Urinary bladder (tissue), 3 donors: ENCODE measurements at regions not wholly inside any gene's neighbourhood (a gene's known extent, or its start where the extent isn't known, plus 50 kb on each side); places are given as distances from the start of the nearest gene placed in this dataset.
"Not testable (repeated sequence)": the region's sequence is repeated elsewhere in the genome, so short reads cannot be mapped to it uniquely, and the experiment has no call there.

ENCODE experiments used
- DNase-seq: peaks from one replicate; pipeline ENCODE4 v3.0.0-alpha.2; 2015; ENCODE audit errors: extremely low spot score
- H3K27ac ChIP-seq: one replicate; pipeline ENCODE4 v1.5.1; 2013; ENCODE audit warnings: low read depth, mild to moderate bottlenecking, moderate library complexity
- H3K36me3 ChIP-seq: one replicate; pipeline ENCODE4 v1.6.1; 2013; ENCODE audit warnings: mild to moderate bottlenecking, moderate library complexity; ENCODE audit not compliant: insufficient read depth
- H3K4me1 ChIP-seq: one replicate; pipeline ENCODE4 v1.6.1; 2013; ENCODE audit warnings: mild to moderate bottlenecking, moderate library complexity; ENCODE audit not compliant: insufficient read depth
- H3K4me3 ChIP-seq: one replicate; pipeline ENCODE4 v1.5.1; 2013; ENCODE audit warnings: low read depth, low read length
- WGBS: extraction: QIAGEN DNeasy Blood & Tissue Kit; methylation state at CpG from one replicate; pipeline ENCODE4 v1.1.7; 2013; 5-methylcytosine and 5-hydroxymethylcytosine counted together
- donor health status: healthy with polysubstance abuse.
- donor health status: healthy.

- DNase-seq, result no peak
- WGBS, result 84% methylated on average over 2 of the region's 2 CpGs
- Histone ChIP-seq H3K4me1 (no peaks in the 10 kb centered on the region), H3K36me3 (no peaks in the 10 kb centered on the region), H3K27ac (no peak overlapping the region), H3K4me3 (no peak overlapping the region)
Measured at GRCh38 chr1:194067772-194068171, 881.4 kb upstream of the B3GALT2 start.

GRCh38 chr1:194062962-194063361 is 876.5 kb upstream of the B3GALT2 start:
- no peak for DNase-seq
- WGBS, result 86% methylated on average over 2 of the region's 2 CpGs
- H3K36me3 ChIP-seq, result no peaks in the 10 kb centered on the region
- no peaks in the 10 kb centered on the region for H3K4me1 ChIP-seq
- no peak overlapping the region for H3K4me3 ChIP-seq
- H3K27ac ChIP-seq, result no peak overlapping the region

DNA sequence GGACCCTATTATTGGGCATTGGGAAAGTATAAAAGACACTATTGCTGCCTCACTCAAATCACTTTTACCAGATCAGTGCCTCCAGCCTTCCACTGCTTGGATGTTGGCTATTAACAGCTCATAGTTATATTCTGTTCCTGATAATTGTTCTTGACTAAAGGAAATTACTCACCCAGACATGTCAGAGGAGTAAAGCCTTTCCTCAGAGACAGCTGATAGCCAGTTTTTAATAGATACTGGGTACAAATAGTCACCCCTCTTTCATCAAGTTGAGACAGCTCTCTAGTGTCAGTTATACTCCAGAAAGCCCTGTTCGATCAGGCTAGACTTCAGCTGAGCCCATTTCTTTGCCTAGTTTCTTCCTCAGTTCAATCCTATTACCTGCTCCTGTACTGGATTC is 876.1 kb upstream of the B3GALT2 start:
- no peaks in the 10 kb centered on the region for H3K4me1 ChIP-seq
- WGBS, result 90% methylated on average over 1 of the region's 1 CpG
- H3K4me3 ChIP-seq, result no peak overlapping the region
- DNase-seq, result no peak
- no peak overlapping the region for H3K27ac ChIP-seq
- H3K36me3 ChIP-seq, result no peaks in the 10 kb centered on the region

- Histone ChIP-seq H3K36me3 (no peaks in the 10 kb centered on the region), H3K4me3 (no peak overlapping the region), H3K4me1 (no peaks in the 10 kb centered on the region), H3K27ac (no peak overlapping the region)
- no peak for DNase-seq
- WGBS, result 86% methylated on average over 4 of the region's 4 CpGs
Measured at GRCh38 chr1:194060481-194060880, 874.1 kb upstream of the B3GALT2 start.

DNA sequence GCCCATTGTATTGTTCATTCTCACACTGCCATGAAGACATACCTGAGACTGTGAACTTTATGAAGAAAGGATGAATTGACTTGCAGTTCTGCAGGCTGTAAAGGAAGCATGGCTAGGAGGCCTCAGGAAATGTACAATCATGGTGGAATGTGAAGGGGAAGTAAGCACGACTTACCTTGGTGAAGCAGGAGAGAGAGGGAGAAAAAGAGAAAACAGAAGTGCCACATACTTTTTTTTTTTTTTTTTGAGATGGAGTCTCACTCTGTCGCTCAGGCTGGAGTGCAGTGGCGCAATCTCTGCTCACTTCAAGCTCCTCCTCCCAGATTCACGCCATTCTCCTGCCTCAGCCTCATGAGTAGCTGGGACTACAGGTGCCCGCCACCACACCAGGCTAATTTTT is 871.9 kb upstream of the B3GALT2 start:
- DNase-seq, H3K27ac ChIP-seq, H3K36me3 ChIP-seq, H3K4me1 ChIP-seq, H3K4me3 ChIP-seq: not testable (repeated sequence)
- 96% methylated on average over 5 of the region's 5 CpGs for WGBS

DNA sequence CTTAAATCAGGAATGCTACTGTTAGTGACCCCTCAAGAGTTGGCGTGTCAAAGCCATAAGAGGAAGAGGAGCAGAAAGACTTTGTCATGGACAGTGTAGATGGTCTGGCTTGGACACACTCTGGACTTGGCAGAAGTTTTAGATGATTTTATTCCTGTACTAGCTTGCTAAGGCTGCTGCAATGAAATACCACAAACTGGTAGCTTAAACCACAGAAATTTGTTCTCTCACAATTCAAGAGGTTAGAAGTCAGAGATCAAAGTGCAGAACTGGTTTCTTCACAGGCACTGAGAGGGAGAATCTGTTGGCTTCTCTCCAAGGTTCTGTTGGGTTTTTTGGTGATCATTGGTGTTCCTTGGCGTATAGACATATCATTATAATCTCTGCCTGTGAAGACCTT is 869.8 kb upstream of the B3GALT2 start:
- DNase-seq, result no peak
- no peak overlapping the region for H3K4me3 ChIP-seq
- H3K36me3 ChIP-seq, result no peaks in the 10 kb centered on the region
- no peaks in the 10 kb centered on the region for H3K4me1 ChIP-seq
- H3K27ac ChIP-seq, result no peak overlapping the region
- WGBS, result 88% methylated on average over 2 of the region's 2 CpGs

DNA sequence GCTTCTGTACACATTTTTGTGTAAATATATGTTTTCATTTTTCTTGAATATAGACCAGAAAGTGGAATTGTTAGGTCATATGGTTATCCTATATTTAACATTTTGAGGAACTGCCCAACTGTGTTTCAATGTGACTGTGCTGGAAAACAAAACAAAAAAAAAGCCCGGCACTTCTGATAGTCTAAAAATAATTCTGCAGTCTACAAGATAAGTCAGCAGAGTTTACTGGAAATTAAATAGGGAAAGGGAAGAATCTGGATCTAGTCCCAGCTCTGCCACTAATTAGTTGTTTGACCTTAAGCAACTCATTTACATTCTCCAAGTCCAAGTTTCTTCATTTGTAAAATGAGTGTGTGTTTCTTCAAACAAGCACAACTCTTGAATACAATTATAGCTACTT is 869.1 kb upstream of the B3GALT2 start:
- Histone ChIP-seq H3K36me3 (no peaks in the 10 kb centered on the region), H3K4me1 (no peaks in the 10 kb centered on the region), H3K4me3 (no peak overlapping the region), H3K27ac (no peak overlapping the region)
- DNase-seq, result no peak
- 8% methylated on average over 1 of the region's 1 CpG for WGBS

DNA sequence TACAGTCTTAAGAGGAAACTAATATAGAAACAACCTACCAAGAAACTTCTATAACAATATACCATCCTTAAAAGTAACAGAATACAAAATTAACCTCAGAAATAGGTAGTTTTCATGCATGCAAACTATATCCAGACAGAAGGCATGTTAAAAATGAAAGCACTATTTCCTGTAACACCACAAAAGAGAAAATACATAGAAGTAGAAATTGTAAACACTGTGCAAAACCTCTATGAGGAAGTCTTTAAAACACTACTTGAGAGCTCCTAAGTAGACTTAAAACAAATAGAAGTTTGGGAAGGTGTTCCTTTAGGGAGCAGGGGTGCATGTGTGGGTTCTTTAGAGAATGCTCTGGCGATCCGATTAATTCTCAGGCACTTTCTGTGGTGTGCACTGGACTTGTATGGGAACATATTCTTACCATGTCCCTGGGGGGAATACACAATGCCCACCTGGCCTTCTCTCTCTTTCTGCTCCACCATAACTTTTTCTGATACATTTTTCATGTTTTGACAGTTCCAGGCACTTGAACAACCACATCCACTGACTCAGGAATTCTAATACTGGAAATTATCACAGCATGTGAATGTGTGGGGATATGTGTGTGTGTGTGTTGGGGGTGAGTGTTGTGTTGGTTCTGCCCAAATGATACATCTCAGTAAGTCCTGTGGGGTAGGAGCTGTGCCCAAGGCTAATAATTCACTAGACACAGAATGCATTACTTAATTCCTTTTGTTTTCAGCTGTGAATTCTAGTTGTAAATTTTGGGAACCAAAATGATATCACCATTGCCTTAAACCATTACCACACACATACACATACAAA is 866.3 kb upstream of the B3GALT2 start:
- Histone ChIP-seq H3K36me3 (no peaks in the 10 kb centered on the region), H3K27ac (no peak overlapping the region), H3K4me3 (no peak overlapping the region), H3K4me1 (no peaks in the 10 kb centered on the region)
- DNase-seq, result no peak
- 92% methylated on average over 2 of the region's 2 CpGs for whole genome bisulfite sequencing

DNA sequence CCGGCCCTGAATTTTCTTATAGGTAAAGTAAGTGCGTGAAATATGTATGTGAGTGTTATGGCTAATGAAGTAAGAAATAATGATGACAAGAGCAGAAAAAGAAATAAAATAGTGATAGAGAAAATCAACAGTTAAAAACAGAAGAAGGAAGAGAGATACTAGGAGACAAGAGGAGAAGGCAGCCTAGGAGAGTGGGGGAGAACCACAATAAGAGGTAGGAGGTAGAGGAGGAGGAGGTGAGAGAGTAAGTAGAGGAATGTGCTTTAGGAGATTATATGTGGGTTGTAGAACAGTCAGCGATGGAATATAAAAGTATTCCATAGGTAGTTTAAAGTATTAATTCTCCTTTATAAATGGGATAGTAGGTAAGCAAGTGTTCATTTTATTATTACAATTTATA is 861.5 kb upstream of the B3GALT2 start:
- WGBS, result 63% methylated on average over 3 of the region's 3 CpGs
- Histone ChIP-seq H3K36me3 (no peaks in the 10 kb centered on the region), H3K4me1 (no peaks in the 10 kb centered on the region), H3K4me3 (no peak overlapping the region), H3K27ac (no peak overlapping the region)
- no peak for DNase-seq

- no peaks in the 10 kb centered on the region for H3K36me3 ChIP-seq
- no peak overlapping the region for H3K4me3 ChIP-seq
- WGBS, result 76% methylated on average over 3 of the region's 3 CpGs
- no peak for DNase-seq
- no peak overlapping the region for H3K27ac ChIP-seq
- no peaks in the 10 kb centered on the region for H3K4me1 ChIP-seq
Measured at GRCh38 chr1:194047206-194047605, 860.8 kb upstream of the B3GALT2 start.

DNA sequence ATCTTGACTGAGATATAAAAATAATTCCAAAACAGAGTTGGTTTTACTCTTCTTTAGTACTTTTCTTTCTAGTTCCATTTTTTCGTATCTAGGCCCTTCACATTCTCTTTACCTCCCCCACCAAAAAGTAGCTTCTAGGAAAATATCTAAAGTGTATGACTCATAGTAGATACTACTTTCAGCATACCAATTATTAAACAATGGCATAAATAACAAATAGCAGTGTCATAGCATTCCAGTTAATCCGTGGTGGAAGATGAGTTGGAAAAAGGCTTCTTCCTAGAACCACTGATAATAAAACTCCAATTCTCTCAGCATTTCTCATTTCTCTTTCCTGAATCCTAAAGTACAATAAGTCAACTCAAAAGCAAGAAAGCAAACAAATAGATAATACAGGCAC is 859.0 kb upstream of the B3GALT2 start:
- Histone ChIP-seq H3K27ac (no peak overlapping the region), H3K4me3 (no peak overlapping the region), H3K36me3 (no peaks in the 10 kb centered on the region), H3K4me1 (no peaks in the 10 kb centered on the region)
- no peak for DNase-seq
- WGBS, result 64% methylated on average over 2 of the region's 2 CpGs

DNA sequence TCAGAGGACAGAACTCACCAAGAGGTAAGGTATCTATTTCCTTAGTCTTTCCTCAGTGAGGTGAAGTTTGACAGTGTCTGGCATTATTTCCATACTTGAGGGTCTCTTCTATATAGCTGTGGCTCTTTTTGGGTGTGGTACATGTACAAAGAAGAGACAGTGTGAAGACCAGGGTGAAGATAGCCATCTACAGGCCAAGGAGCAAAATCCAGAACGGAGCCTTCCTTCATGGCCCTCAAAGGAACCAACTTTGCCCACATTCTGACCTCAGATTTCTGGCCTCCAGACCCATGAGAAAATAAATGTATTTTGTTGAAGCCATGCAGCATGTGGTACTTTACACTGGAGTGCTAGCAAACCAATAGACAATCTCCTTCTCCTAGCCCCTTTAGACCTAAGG is 858.5 kb upstream of the B3GALT2 start:
- H3K4me1 ChIP-seq, result no peaks in the 10 kb centered on the region
- 97% methylated on average over 1 of the region's 1 CpG for WGBS

GRCh38 chr1:194043984-194044755 is 857.8 kb upstream of the B3GALT2 start:
- WGBS, result 76% methylated on average over 5 of the region's 5 CpGs
- no peak overlapping the region for H3K4me3 ChIP-seq
- no peaks in the 10 kb centered on the region for H3K4me1 ChIP-seq
- no peak for DNase-seq
- no peak overlapping the region for H3K27ac ChIP-seq
- no peaks in the 10 kb centered on the region for H3K36me3 ChIP-seq

More for the DNA sequence above, 858.5 kb upstream of the B3GALT2 start:
- DNase-seq, result no peak
- no peak overlapping the region for H3K27ac ChIP-seq
- no peak overlapping the region for H3K4me3 ChIP-seq
- no peaks in the 10 kb centered on the region for H3K36me3 ChIP-seq

DNA sequence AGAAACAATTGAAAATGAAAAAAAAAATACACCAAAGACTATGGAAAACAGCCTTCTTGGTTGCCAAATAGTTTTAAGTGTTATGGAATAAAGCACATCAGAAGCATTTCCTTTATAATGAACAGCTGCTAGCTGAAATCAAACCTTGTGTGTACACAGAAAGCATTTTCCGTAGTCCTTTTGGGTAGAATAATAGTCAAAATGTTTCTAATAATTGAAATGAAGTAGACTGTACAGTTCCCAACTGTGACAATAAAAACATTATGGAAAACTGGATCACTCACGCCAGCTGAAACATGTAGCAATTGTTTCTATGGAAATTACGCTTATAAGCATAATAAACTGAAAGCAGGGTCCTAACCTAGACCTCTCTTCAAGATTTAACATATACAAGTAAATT is 856.3 kb upstream of the B3GALT2 start:
- Histone ChIP-seq H3K36me3 (no peaks in the 10 kb centered on the region), H3K27ac (no peak overlapping the region), H3K4me3 (no peak overlapping the region), H3K4me1 (no peaks in the 10 kb centered on the region)
- whole genome bisulfite sequencing, result 86% methylated on average over 3 of the region's 3 CpGs
- DNase-seq, result no peak
